AG04450 (cell line): ENCODE measurements at regions not wholly inside any gene's neighbourhood (a gene's known extent, or its start where the extent isn't known, plus 50 kb on each side); places are given as distances from the start of the nearest gene placed in this dataset.

Experiments
- CTCF ChIA-PET: fragments of 300-600, 350-600 bp; formaldehyde crosslinking; extraction: SDS; loops from one replicate; lab custom pipeline; 2022; ENCODE audit warnings: antibody characterized with exemption, inconsistent platforms; lab: Charles Lee
- POLR2A ChIA-PET: fragments of 350-600 bp; formaldehyde crosslinking; extraction: SDS; loops from one replicate; lab custom pipeline; 2021; ENCODE audit warnings: antibody characterized with exemption, inconsistent platforms; lab: Yijun Ruan, JAX
- DNase-seq: peaks from one replicate; pipeline ENCODE4 v3.0.0-alpha.2; 2011; ENCODE audit warnings: low read depth, low spot score
- H3K27ac ChIP-seq: one replicate; pipeline ENCODE4 v1.5.1; 2012; ENCODE audit warnings: low read depth, low read length, control low read depth
- H3K27me3 ChIP-seq: one replicate; pipeline ENCODE4 v1.6.0; 2012; ENCODE audit warnings: low read length; ENCODE audit not compliant: control insufficient read depth, insufficient read depth
- H3K4me3 ChIP-seq: 2 replicates; pipeline ENCODE4 v1.5.1; 2011; ENCODE audit warnings: mild to moderate bottlenecking, low read depth, low read length, control low read depth
- H3K9me3 ChIP-seq: 2 replicates; pipeline ENCODE4 v1.5.1; 2012; ENCODE audit warnings: low read length; ENCODE audit not compliant: control insufficient read depth, insufficient read depth
- CTCF ChIP-seq: IDR thresholded peaks from 2 replicates; pipeline ENCODE4 v1.5.1; 2011; ENCODE audit warnings: low read depth, low read length, control low read depth, inconsistent platforms

GRCh38 chr2:172357442-172357841 lies 69.9 kb upstream of the ITGA6 start:
- CTCF ChIA-PET: no interaction called here
- Histone ChIP-seq H3K9me3 (no peaks in the 10 kb centered on the region), H3K27ac (no peak overlapping the region), H3K27me3 (no peaks in the 10 kb centered on the region), H3K4me3 (no peak overlapping the region)
- POLR2A ChIA-PET: no interaction called here
- DNase-seq: no peak
- no peak for TF ChIP-seq CTCF

GRCh38 chr2:172358691-172359556 lies 68.5 kb upstream of the ITGA6 start:
- Histone ChIP-seq H3K9me3 (no peaks in the 10 kb centered on the region), H3K4me3 (no peak overlapping the region), H3K27ac (no peak overlapping the region), H3K27me3 (no peaks in the 10 kb centered on the region)
- CTCF ChIA-PET: no interaction called here
- POLR2A ChIA-PET: no interaction called here
- TF ChIP-seq CTCF: no peak
- DNase-seq: no peak

- no peak for DNase-seq
- ChIA-PET CTCF (no interaction called here), POLR2A (no interaction called here)
- Histone ChIP-seq H3K4me3 (no peak overlapping the region), H3K9me3 (no peaks in the 10 kb centered on the region), H3K27me3 (no peaks in the 10 kb centered on the region), H3K27ac (no peak overlapping the region)
- TF ChIP-seq CTCF: no peak
These were observed 66.0 kb upstream of the ITGA6 start for GRCh38 chr2:172361360-172361759.

GRCh38 chr2:172361840-172362239 lies 65.5 kb upstream of the ITGA6 start:
- no peak for TF ChIP-seq CTCF
- Histone ChIP-seq H3K9me3 (no peaks in the 10 kb centered on the region), H3K27me3 (no peaks in the 10 kb centered on the region), H3K27ac (no peak overlapping the region), H3K4me3 (no peak overlapping the region)
- ChIA-PET CTCF (no interaction called here), POLR2A (no interaction called here)
- no peak for DNase-seq

- DNase-seq: no peak
- no peak overlapping the region for H3K4me3 ChIP-seq
- POLR2A ChIA-PET: no interaction called here
- no peak overlapping the region for H3K27ac ChIP-seq
- no peak for TF ChIP-seq CTCF
- CTCF ChIA-PET: no interaction called here
- H3K27me3 ChIP-seq: no peaks in the 10 kb centered on the region
- no peaks in the 10 kb centered on the region for H3K9me3 ChIP-seq
These were observed 63.1 kb upstream of the ITGA6 start for GRCh38 chr2:172364261-172364660.
